ENCODE measurements at regions not wholly inside any gene's neighbourhood (a gene's known extent, or its start where the extent isn't known, plus 50 kb on each side); places are given as distances from the start of the nearest gene placed in this dataset.

- CTCF ChIA-PET = no interaction called here
- POLR2A ChIA-PET = no interaction called here
- no peak for DNase-seq (ENCODE audit: low read depth)
- H3K27me3 ChIP-seq (ENCODE audit: control insufficient read depth, insufficient read depth, low read length) = no peaks in the 10 kb centered on the region; the same call in 1 of the 2 replicates
- no peak overlapping the region for H3K4me3 ChIP-seq (ENCODE audit: low read depth, low read length)
- TF ChIP-seq CTCF (IDR thresholded peaks at IDR 0.05; ENCODE audit: insufficient read depth, low read depth, low read length) = no peak
- H3K36me3 ChIP-seq (ENCODE audit: control insufficient read depth, insufficient read depth, low read length) = no peaks in the 10 kb centered on the region
These were observed 70.0 kb upstream of the ZNF236 start for GRCh38 chr18:76752400-76752799.

- no peak for DNase-seq (ENCODE audit: low read depth)
- Histone ChIP-seq H3K4me3 (ENCODE audit: low read depth, low read length) (no peak overlapping the region), H3K36me3 (ENCODE audit: control insufficient read depth, insufficient read depth, low read length) (no peaks in the 10 kb centered on the region), H3K27me3 (ENCODE audit: control insufficient read depth, insufficient read depth, low read length) (no peaks in the 10 kb centered on the region)
- ChIA-PET POLR2A (no interaction called here), CTCF (no interaction called here)
- no peak for TF ChIP-seq CTCF (IDR thresholded peaks at IDR 0.05; ENCODE audit: insufficient read depth, low read depth, low read length)
These were observed 71.2 kb upstream of the ZNF236 start for GRCh38 chr18:76750917-76751890.

GRCh38 chr18:76750269-76750668 is 72.1 kb upstream of the ZNF236 start:
- Histone ChIP-seq H3K36me3 (ENCODE audit: control insufficient read depth, insufficient read depth, low read length) (no peaks in the 10 kb centered on the region), H3K4me3 (ENCODE audit: low read depth, low read length) (no peak overlapping the region), H3K27me3 (ENCODE audit: control insufficient read depth, insufficient read depth, low read length) (no peaks in the 10 kb centered on the region)
- DNase-seq (ENCODE audit: low read depth) = no peak
- no peak for TF ChIP-seq CTCF (IDR thresholded peaks at IDR 0.05; ENCODE audit: insufficient read depth, low read depth, low read length)
- POLR2A ChIA-PET = no interaction called here
- CTCF ChIA-PET = no interaction called here

- no peak for TF ChIP-seq CTCF (IDR thresholded peaks at IDR 0.05; ENCODE audit: insufficient read depth, low read depth, low read length)
- Histone ChIP-seq H3K4me3 (ENCODE audit: low read depth, low read length) (no peak overlapping the region), H3K27me3 (ENCODE audit: control insufficient read depth, insufficient read depth, low read length) (no peaks in the 10 kb centered on the region), H3K36me3 (ENCODE audit: control insufficient read depth, insufficient read depth, low read length) (no peaks in the 10 kb centered on the region)
- CTCF ChIA-PET = no interaction called here
- POLR2A ChIA-PET = no interaction called here
- no peak for DNase-seq (ENCODE audit: low read depth)
These were observed 74.7 kb upstream of the ZNF236 start for GRCh38 chr18:76747676-76748075.

- ChIA-PET CTCF (interaction anchor here (0.6 kb wide), 1 partner anchor 218 kb away, joined by 4 read pairs; no protein-coding TSS in a partner anchor), POLR2A (no interaction called here)
- H3K36me3 ChIP-seq (ENCODE audit: control insufficient read depth, insufficient read depth, low read length) = no peaks in the 10 kb centered on the region
- DNase-seq (ENCODE audit: low read depth) = no peak
- H3K4me3 ChIP-seq (ENCODE audit: low read depth, low read length) = no peak overlapping the region
- TF ChIP-seq CTCF (IDR thresholded peaks at IDR 0.05; ENCODE audit: insufficient read depth, low read depth, low read length) = no peak
- H3K27me3 ChIP-seq (ENCODE audit: control insufficient read depth, insufficient read depth, low read length) = no peaks in the 10 kb centered on the region
These were observed 81.0 kb upstream of the ZNF236 start for GRCh38 chr18:76741346-76741745.

Data from BJ (cell line).